KMS-11 (cell line): ENCODE measurements at regions not wholly inside any gene's neighbourhood (a gene's known extent, or its start where the extent isn't known, plus 50 kb on each side); places are given as distances from the start of the nearest gene placed in this dataset.

ENCODE experiments used
- H2AFZ ChIP-seq: fragments of 200-600 bp; sonication (generic); 2 replicates; pipeline ENCODE4 v1.6.1; 2016; ENCODE audit warnings: antibody characterized with exemption, mixed run types, low read depth
- H3K27ac ChIP-seq: fragments of 200-600 bp; sonication (generic); 2 replicates; pipeline ENCODE4 v1.6.1; 2016; ENCODE audit warnings: mild to moderate bottlenecking, mixed run types
- H3K27me3 ChIP-seq: fragments of 200-600 bp; sonication (generic); 2 replicates; pipeline ENCODE4 v1.6.1; 2017; ENCODE audit warnings: mild to moderate bottlenecking, low read depth, mixed run types, moderate library complexity; ENCODE audit not compliant: insufficient read depth
- H3K36me3 ChIP-seq: fragments of 200-600 bp; sonication (generic); 2 replicates; pipeline ENCODE4 v1.6.1; 2017; ENCODE audit warnings: mild to moderate bottlenecking, mixed run types; ENCODE audit not compliant: insufficient read depth
- H3K4me1 ChIP-seq: fragments of 200-600 bp; sonication (generic); 2 replicates; pipeline ENCODE4 v1.6.1; 2016; ENCODE audit warnings: mild to moderate bottlenecking, low read depth, mixed run types; ENCODE audit not compliant: poor library complexity, severe bottlenecking
- H3K4me2 ChIP-seq: fragments of 200-600 bp; sonication (generic); 2 replicates; pipeline ENCODE4 v1.7.0; 2016; ENCODE audit warnings: mild to moderate bottlenecking, mixed run types
- H3K4me3 ChIP-seq: fragments of 200-600 bp; sonication (generic); IDR thresholded peaks from 2 replicates; pipeline ENCODE4 v1.6.1; 2017; ENCODE audit warnings: low read depth, low read length, mixed read lengths; ENCODE audit not compliant: insufficient read depth
- H3K79me2 ChIP-seq: fragments of 200-600 bp; sonication (generic); 2 replicates; pipeline ENCODE4 v1.6.1; 2016; ENCODE audit warnings: low read depth, mixed run types; ENCODE audit not compliant: insufficient read depth
- H3K9ac ChIP-seq: fragments of 200-600 bp; sonication (generic); 2 replicates; pipeline ENCODE4 v1.6.1; 2016; ENCODE audit warnings: mild to moderate bottlenecking, mixed run types
- H4K20me1 ChIP-seq: fragments of 200-600 bp; sonication (generic); 2 replicates; pipeline ENCODE4 v1.6.1; 2016; ENCODE audit warnings: mild to moderate bottlenecking, mixed run types; ENCODE audit not compliant: insufficient read depth
- TF ChIP-seq, protein P1 (sequence below): fragments of 200-600 bp; sonication (generic); conservative IDR thresholded peaks from 2 replicates; pipeline ENCODE4 v1.6.1; 2017; ENCODE audit warnings: low read depth, mild to moderate bottlenecking, antibody characterized with exemption, low read length, moderate library complexity, mixed read lengths

DNA sequence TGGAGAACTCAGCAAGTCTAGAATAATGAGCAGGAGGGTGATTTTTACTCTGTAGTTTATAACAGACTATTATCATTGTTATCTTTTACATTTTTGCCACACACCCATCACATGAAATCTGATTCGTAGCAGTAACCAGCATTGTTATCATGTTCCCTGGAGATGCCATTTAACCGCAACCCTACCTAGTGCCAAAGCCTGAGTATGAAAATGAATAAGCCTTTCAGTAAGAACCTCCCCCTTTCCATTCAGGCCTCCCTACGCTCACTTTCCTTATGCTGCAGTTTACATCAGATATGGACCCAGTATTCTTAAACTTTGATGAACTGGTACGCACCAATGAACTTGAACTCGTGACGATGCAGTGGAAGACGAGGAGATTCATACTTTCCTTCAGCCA, 158.7 kb upstream of the SPRED1 start:
- H3K79me2 ChIP-seq: no peaks in the 10 kb centered on the region
- H3K27me3 ChIP-seq: no peaks in the 10 kb centered on the region
- H3K4me3 ChIP-seq: no peak overlapping the region
- H4K20me1 ChIP-seq: no peaks in the 10 kb centered on the region
- no peak overlapping the region for H3K9ac ChIP-seq
- no peak overlapping the region for H2AFZ ChIP-seq
- no peak overlapping the region for H3K27ac ChIP-seq
- no peaks in the 10 kb centered on the region for H3K36me3 ChIP-seq
- H3K4me2 ChIP-seq: no peak overlapping the region
- peaks cover 21% of the 10 kb centered on the region for H3K4me1 ChIP-seq
- TF ChIP-seq, protein P1, sequence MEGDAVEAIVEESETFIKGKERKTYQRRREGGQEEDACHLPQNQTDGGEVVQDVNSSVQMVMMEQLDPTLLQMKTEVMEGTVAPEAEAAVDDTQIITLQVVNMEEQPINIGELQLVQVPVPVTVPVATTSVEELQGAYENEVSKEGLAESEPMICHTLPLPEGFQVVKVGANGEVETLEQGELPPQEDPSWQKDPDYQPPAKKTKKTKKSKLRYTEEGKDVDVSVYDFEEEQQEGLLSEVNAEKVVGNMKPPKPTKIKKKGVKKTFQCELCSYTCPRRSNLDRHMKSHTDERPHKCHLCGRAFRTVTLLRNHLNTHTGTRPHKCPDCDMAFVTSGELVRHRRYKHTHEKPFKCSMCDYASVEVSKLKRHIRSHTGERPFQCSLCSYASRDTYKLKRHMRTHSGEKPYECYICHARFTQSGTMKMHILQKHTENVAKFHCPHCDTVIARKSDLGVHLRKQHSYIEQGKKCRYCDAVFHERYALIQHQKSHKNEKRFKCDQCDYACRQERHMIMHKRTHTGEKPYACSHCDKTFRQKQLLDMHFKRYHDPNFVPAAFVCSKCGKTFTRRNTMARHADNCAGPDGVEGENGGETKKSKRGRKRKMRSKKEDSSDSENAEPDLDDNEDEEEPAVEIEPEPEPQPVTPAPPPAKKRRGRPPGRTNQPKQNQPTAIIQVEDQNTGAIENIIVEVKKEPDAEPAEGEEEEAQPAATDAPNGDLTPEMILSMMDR: no peak

DNA sequence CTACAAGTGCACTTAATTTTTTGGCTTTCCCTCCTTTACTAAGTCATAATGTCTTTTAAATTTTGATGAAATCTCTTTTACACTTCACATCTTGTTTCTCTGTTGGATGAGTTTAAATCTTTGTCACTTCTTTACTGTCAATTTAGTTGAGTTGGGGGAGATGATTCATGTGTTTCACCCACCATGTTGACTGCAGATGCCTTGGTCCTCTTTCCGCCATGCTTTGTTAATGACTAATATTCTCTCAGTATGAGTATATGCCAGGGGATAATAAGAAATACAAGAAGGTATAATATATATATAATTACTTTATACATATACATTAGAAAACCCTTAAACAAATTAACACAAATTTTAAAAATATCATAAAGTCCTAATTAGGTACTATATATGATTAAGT, 149.7 kb upstream of the SPRED1 start:
- Histone ChIP-seq H3K27me3 (no peaks in the 10 kb centered on the region), H3K4me2 (no peak overlapping the region)

DNA sequence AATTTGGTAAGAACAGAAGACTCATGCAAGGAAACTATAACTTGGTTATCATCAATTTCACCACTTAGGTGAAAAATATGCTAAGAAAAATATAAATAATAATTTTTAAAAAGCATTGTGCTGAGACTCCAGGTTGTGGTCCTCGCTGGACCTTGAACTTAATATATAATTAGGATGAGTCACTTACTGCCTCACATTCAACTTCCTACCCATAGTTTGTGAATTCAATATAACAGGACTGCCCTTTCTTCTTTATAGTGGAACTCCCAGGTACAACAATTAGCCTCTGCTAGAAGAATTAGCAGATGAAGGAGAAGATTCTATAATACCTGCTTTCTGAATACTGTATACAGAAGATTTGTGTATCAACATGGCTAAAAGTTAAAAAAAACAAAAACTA, 149.1 kb upstream of the SPRED1 start:
- no peak overlapping the region for H3K9ac ChIP-seq
- H4K20me1 ChIP-seq: no peaks in the 10 kb centered on the region
- no peaks in the 10 kb centered on the region for H3K4me1 ChIP-seq
- H3K79me2 ChIP-seq: no peaks in the 10 kb centered on the region
- H3K4me3 ChIP-seq: no peak overlapping the region
- H3K36me3 ChIP-seq: no peaks in the 10 kb centered on the region
- TF ChIP-seq, protein P1: no peak
- H3K27ac ChIP-seq: no peak overlapping the region
- H3K27me3 ChIP-seq: no peaks in the 10 kb centered on the region
- no peak overlapping the region for H2AFZ ChIP-seq
- no peak overlapping the region for H3K4me2 ChIP-seq

More for the DNA sequence above, 149.7 kb upstream of the SPRED1 start:
- Histone ChIP-seq H2AFZ (no peak overlapping the region), H3K36me3 (no peaks in the 10 kb centered on the region), H3K27ac (no peak overlapping the region), H3K9ac (no peak overlapping the region), H3K4me1 (no peaks in the 10 kb centered on the region), H3K79me2 (no peaks in the 10 kb centered on the region), H3K4me3 (no peak overlapping the region), H4K20me1 (no peaks in the 10 kb centered on the region)
- TF ChIP-seq, protein P1: no peak

DNA sequence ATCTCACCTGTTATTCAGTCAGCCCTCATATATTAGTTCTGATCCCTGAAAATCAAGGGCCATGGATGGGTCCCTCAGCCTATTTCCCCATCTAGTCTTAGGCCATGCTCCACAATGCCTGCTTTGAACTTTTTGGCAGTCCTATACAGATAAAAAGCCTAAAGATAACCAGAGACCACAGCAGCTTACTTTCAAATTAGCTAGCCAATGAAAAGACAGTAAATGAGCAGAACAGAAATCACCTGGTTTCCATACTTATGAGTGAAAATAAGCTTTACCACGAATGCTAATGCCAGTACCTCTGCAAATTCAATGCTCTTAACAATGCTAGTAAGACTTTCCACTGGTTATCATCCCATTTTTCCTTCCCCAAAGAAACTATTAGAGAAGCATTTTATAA, 141.6 kb upstream of the SPRED1 start:
- H4K20me1 ChIP-seq: no peaks in the 10 kb centered on the region

More for the DNA sequence above, 141.6 kb upstream of the SPRED1 start:
- TF ChIP-seq, protein P1: no peak
- Histone ChIP-seq H3K4me3 (no peak overlapping the region), H3K79me2 (no peaks in the 10 kb centered on the region), H2AFZ (no peak overlapping the region), H3K27ac (no peak overlapping the region), H3K36me3 (no peaks in the 10 kb centered on the region), H3K27me3 (no peaks in the 10 kb centered on the region), H3K4me1 (peaks cover 17% of the 10 kb centered on the region), H3K9ac (no peak overlapping the region), H3K4me2 (peak overlapping the region; percentile 21)
